GM20000 (cell line): ENCODE measurements at regions not wholly inside any gene's neighbourhood (a gene's known extent, or its start where the extent isn't known, plus 50 kb on each side); places are given as distances from the start of the nearest gene placed in this dataset.

ENCODE experiments used
- DNase-seq: peaks from one replicate; pipeline ENCODE4 v3.0.0; 2012; ENCODE audit warnings: low spot score
- CTCF ChIP-seq: IDR thresholded peaks from 2 replicates; pipeline ENCODE4 v1.5.1; 2012; ENCODE audit warnings: mild to moderate bottlenecking, control low read depth; ENCODE audit errors: extremely low read depth, missing control alignments

- no peak for TF ChIP-seq CTCF
- DNase-seq: peak; percentile 6
Observed at GRCh38 chr2:58870704-58871103, 629.6 kb upstream of the FANCL start.

GRCh38 chr2:58866946-58867345 lies 625.8 kb upstream of the FANCL start:
- no peak for TF ChIP-seq CTCF
- no peak for DNase-seq

- no peak for TF ChIP-seq CTCF
- DNase-seq: no peak
Observed at GRCh38 chr2:58866527-58866926, 625.4 kb upstream of the FANCL start.

GRCh38 chr2:58866040-58866439 lies 624.9 kb upstream of the FANCL start:
- no peak for TF ChIP-seq CTCF
- no peak for DNase-seq

- DNase-seq: no peak
- no peak for TF ChIP-seq CTCF
Observed at GRCh38 chr2:58865436-58865835, 624.3 kb upstream of the FANCL start.

GRCh38 chr2:58862244-58862643 lies 621.1 kb upstream of the FANCL start:
- no peak for TF ChIP-seq CTCF
- no peak for DNase-seq

GRCh38 chr2:58860586-58860985 lies 619.5 kb upstream of the FANCL start:
- no peak for DNase-seq
- TF ChIP-seq CTCF: no peak
